ENCODE measurements at regions not wholly inside any gene's neighbourhood (a gene's known extent, or its start where the extent isn't known, plus 50 kb on each side); places are given as distances from the start of the nearest gene placed in this dataset.
"Not testable (repeated sequence)": the region's sequence is repeated elsewhere in the genome, so short reads cannot be mapped to it uniquely, and the experiment has no call there.

GRCh38 chr5:92543201-92543600 lies 1037.8 kb downstream of the NR2F1-AS1 start:
- DNase-seq, result no peak

GRCh38 chr5:92542017-92542416 lies 1039.0 kb downstream of the NR2F1-AS1 start:
- not testable (repeated sequence) for DNase-seq

- no peak for DNase-seq
These were observed 1053.5 kb downstream of the NR2F1-AS1 start for GRCh38 chr5:92527311-92528078.

- no peak for DNase-seq
These were observed 1055.9 kb downstream of the NR2F1-AS1 start for GRCh38 chr5:92525131-92525530.

DNA sequence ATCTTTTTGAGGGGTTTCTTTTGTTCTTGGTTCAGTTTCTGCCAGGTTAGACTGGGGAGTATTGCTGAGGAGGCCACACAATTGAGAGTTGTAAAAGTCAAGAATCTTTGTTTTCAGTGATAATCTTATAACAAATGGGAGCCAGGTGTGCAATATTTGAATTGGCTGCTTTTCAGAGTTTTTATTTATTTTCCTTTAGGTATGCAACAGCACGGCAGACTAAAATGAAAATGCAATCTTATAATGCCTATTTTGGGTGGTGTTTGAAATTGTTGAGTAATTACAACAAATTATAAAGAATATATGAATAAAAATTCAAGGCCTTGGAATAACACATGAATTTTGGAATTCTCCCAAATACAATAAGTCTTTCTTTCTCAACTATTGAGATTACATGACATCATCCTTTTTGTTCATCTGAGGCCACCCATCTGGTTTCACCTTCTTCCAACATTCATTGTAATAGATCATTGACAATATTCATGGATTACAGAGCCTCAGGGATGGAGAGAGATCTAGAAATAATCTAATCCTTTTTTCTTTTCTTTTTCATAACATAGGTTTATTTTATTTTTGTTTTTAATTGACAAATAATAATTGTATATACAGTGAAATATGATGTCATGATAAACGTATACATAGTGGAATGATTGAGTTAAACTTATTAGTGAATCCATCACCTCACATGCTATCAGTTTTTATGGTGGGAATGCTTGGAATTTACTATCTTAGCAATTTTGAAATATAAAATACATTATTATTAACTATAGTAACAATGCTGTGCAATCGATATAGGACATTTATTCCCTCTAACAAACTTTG lies 1061.0 kb downstream of the NR2F1-AS1 start:
- DNase-seq, result no peak

- no peak for DNase-seq
These were observed 1062.6 kb downstream of the NR2F1-AS1 start for GRCh38 chr5:92518318-92518904.

- DNase-seq, result no peak
These were observed 1066.1 kb downstream of the NR2F1-AS1 start for GRCh38 chr5:92514896-92515295.

DNA sequence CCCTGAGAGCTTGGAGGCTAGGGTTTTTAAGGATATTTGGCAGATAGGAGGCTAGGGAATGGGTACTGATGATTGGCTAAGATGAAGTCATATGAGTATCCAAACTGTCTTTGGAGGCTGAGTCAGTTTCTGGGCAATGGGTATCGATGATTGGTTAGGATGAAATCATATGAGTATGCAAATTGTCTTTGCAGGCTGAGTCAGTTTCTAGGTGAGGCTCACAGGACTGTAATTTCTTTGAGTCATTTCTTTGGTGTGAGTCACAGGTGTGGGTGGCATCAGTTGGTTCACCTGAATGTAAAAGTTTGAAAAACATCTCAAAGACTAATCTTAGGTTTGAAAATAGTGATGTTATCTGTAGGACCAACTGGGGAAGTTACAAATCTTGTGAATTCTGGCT lies 1068.0 kb downstream of the NR2F1-AS1 start:
- no peak for DNase-seq

DNA sequence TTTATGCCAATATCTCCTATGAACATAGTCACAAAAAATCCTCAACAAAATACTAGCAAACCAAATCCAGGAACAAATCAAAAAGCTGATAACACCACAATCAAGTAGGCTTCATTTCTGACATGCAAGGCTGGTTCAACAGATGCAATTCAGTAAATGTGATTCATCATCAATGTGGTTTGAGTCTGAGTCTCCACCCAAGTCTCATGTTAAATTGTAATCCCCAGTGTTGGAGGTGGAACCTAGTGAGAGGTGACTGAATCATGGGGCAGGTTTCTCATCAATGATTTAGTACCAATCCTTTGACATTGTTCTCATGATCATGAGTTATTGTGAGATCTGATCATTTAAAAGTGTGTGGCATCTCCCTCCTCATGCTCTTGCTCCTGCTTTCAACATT lies 1072.7 kb downstream of the NR2F1-AS1 start:
- no peak for DNase-seq

DNA sequence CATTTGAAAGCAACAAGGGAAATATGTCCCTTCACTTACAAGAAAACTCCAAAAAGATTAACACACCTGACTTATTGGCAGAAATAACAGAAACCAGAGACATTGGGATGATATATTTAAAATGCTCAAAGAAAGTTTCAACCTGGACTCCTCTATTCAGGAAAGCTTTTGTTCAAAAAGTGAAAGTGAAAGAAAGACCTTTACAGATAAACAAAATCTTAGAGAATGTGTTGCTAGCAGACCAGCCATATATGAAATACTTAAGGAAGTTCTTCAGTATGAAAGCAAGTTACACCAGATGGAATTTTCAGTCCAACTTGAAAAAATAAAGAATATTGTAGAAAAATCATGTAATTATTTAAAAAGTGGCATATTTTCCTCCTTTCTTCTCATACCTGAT lies 1075.1 kb downstream of the NR2F1-AS1 start:
- no peak for DNase-seq

- no peak for DNase-seq
These were observed 1075.9 kb downstream of the NR2F1-AS1 start for GRCh38 chr5:92505145-92505544.

DNA sequence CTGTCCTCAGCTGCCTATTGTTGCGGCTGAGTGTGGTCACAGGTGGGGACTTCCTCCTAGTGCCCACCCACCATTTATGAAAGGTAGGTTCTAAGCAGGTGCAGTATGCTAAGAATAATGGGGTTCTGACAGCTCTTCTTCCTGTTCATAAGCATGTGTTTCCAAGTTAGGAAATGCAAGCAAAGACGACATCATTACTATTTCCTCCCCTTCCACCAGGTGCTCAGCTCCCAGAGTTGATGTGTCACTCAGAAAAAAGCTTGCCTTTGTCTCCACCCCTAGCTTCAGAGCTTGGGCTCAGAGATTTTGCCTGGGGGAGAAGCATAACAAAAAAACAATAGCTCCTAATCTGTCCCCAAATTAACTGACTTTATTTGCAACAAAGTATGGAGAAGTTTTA lies 1076.7 kb downstream of the NR2F1-AS1 start:
- no peak for DNase-seq

DNA sequence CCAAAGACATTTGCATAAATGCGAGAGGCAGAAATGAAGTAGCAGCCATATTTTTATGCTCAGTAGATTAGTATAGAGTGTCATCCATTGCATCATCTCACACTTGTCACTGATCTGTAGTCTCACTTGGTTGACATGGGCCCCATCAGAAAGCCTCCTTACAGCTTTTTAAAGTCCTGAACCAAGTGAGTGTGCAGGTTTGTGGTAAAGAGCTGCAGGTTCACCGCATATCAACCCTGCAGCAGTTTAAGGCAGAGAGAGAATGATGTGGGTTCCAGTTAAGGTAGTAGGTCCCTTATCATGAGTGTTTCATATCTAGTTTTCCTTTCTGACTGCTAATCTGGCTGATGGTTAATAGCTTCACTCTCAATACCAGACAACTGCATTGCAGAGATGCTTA lies 1080.3 kb downstream of the NR2F1-AS1 start:
- no peak for DNase-seq

DNA sequence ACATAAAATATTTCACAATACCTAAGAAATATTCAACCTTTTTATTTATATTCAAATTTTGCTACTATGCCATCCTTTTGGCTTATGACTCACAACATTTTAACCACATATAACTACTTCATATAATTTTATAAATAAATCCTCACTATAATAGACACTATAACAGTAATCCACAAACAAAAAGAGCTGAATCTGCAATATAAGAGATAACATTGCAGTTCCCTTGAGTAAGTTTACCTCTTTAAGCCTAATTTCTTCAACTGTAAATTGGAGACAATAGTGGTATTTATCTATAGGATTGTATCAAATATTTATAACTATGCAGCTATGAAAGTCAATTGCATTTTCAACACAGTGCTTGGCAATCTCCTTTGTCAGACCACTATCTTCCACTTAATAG lies 1084.5 kb downstream of the NR2F1-AS1 start:
- DNase-seq, result no peak

GRCh38 chr5:92494508-92494907 lies 1086.5 kb downstream of the NR2F1-AS1 start:
- DNase-seq, result no peak

DNA sequence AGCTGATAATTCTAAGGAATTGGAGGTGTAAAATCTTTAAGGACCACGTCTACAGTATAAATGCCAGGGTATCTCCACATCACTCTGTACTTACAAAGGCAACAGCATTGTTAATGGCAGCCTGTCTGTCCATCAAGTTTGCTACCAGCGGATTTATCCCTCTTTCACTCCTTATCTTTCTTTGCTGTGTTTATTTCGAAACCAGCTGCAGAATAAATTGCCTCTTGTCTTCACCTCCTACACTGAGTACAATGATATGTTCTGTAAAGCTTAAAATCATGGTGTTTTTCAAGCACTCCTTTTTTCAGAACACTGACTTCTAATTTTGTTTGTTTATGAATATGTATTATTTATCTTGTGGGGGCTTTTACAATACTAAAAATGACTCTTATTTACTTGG lies 1088.1 kb downstream of the NR2F1-AS1 start:
- DNase-seq, result no peak

DNA sequence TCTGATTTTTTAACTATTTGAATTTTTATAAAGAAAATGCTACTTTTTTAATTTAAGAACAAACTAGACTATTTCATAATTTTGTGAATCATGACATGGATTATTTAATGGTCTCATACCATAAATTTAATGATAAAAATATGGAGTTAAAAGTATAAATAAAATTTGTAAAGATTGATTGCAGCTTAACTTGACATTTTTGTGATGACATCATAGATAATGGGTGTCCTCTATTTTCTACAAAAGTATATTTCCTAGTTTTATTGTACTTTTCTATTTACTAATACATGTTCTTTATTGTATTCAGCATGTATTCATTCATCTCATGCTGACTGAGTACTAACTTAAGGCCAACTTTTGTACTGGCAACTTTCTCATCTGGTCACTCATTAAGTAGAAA lies 1096.5 kb downstream of the NR2F1-AS1 start:
- no peak for DNase-seq

- DNase-seq, result no peak
These were observed 1090.0 kb upstream of the ARRDC3 start for GRCh38 chr5:92472981-92473566.

DNA sequence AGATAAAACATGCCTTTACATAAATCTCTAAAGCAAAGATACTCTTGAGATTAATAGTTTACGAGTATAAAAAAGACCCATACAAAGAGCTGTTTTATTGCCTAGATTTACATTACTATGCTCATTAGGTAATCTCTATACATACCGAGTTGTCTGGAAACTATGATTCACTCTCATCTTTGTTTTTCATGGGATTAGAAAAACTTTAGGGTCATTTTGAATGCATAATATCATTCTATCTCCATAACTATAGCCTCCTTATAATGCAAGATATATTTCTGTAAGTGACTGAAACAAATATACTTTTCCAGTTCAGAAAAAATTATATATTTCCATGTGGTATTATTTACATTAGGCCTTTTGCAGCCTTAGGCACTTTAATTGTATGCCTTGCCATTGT lies 1088.7 kb upstream of the ARRDC3 start:
- DNase-seq, result no peak

- DNase-seq, result no peak
These were observed 1087.7 kb upstream of the ARRDC3 start for GRCh38 chr5:92470770-92471169.

GRCh38 chr5:92468295-92468694 lies 1085.2 kb upstream of the ARRDC3 start:
- no peak for DNase-seq

- no peak for DNase-seq
These were observed 1084.6 kb upstream of the ARRDC3 start for GRCh38 chr5:92467695-92468094.

DNA sequence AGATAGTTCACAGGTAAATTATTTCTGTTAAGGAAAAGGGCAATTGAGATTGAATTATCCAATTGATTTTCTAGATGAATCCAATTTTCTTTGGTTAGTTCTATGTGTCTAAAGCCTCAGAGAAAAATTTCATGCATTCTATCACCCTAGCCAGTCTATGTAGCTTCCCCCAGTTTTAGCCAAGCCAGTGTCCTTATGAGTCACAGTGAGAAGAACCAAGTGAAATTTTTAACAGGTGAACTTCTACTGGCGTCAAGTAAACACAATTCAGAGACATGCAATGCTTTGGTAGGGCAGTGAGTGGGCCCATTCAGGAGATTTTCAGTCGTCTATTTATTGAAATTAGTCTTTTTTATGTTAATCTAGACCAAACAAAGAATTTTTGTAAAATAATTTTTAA lies 1077.4 kb upstream of the ARRDC3 start:
- DNase-seq, result no peak

DNA sequence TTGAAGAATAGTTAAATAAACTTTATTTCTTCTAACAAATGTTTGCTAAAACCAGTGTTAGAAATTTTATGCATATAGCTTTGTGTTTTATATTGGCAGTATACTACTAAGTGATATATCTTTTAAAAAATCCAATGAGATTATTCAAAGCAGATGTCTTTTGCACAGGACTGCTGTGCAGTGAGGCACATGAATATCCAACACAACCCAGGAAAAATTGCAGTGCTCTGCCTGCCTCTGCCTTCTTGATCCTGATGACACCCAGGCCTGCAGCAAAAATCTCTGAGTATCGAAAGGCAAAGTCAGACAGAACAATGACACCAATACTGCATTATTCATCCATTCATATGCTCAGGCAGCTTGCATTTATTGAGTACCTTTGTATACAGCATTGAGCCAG lies 1076.5 kb upstream of the ARRDC3 start:
- no peak for DNase-seq

Measured in right hindlimb (tissue), 1 donor.